DND-41 (cell line): ENCODE measurements at regions not wholly inside any gene's neighbourhood (a gene's known extent, or its start where the extent isn't known, plus 50 kb on each side); places are given as distances from the start of the nearest gene placed in this dataset.

Source experiments
- EZH2 ChIP-seq: IDR thresholded peaks from 3 replicates; pipeline ENCODE4 v1.6.1; 2012; ENCODE audit warnings: borderline replicate concordance, low read depth, mild to moderate bottlenecking, moderate library complexity, low read length, inconsistent platforms; ENCODE audit not compliant: severe bottlenecking
- TF ChIP-seq, protein P1 (sequence below): IDR thresholded peaks from 2 replicates; pipeline ENCODE4 v1.5.1; 2012; ENCODE audit warnings: borderline replicate concordance, low read length, moderate library complexity, mild to moderate bottlenecking; ENCODE audit not compliant: poor library complexity, severe bottlenecking; ENCODE audit errors: extremely low read depth

DNA sequence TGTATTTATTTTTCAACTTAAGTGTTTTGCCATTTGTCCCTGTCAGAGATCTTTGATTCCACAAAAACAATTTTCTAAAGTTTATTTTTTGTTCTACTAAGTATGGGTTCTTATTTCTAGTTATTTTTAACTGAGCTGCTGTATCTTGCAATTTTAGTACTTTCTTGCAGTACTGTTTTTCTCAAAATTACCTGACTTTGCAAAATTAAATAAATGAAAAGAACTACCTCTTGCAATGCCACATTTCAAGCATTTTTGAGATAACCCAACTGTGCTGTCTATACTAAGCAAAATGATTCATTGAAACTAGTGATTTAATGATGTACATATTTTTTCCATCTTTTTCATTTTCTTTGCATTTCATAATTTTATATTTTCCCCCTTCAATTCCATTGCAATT is 71.5 kb upstream of the ADGRL2 start:
- TF ChIP-seq, protein P1, sequence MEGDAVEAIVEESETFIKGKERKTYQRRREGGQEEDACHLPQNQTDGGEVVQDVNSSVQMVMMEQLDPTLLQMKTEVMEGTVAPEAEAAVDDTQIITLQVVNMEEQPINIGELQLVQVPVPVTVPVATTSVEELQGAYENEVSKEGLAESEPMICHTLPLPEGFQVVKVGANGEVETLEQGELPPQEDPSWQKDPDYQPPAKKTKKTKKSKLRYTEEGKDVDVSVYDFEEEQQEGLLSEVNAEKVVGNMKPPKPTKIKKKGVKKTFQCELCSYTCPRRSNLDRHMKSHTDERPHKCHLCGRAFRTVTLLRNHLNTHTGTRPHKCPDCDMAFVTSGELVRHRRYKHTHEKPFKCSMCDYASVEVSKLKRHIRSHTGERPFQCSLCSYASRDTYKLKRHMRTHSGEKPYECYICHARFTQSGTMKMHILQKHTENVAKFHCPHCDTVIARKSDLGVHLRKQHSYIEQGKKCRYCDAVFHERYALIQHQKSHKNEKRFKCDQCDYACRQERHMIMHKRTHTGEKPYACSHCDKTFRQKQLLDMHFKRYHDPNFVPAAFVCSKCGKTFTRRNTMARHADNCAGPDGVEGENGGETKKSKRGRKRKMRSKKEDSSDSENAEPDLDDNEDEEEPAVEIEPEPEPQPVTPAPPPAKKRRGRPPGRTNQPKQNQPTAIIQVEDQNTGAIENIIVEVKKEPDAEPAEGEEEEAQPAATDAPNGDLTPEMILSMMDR: no peak
- no peak for TF ChIP-seq EZH2
